GM13976 (cell line): ENCODE measurements at regions not wholly inside any gene's neighbourhood (a gene's known extent, or its start where the extent isn't known, plus 50 kb on each side); places are given as distances from the start of the nearest gene placed in this dataset.

ENCODE experiments used
- DNase-seq: peaks from one replicate; pipeline ENCODE4 v3.0.0; 2012; ENCODE audit warnings: low spot score
- CTCF ChIP-seq: IDR thresholded peaks from 2 replicates; pipeline ENCODE4 v1.5.1; 2012; ENCODE audit warnings: borderline replicate concordance, mild to moderate bottlenecking; ENCODE audit not compliant: insufficient read depth; ENCODE audit errors: extremely low read depth, missing control alignments, control extremely low read depth
- in situ Hi-C: fragments of 300-500 bp; cut with MboI; formaldehyde crosslinking; loops from one replicate; pipeline ENCODE4 v1.12.0; 2022; ENCODE audit warnings: low sequenced_read_pairs, mixed read lengths, inconsistent platforms; ENCODE audit not compliant: unreplicated experiment

DNA sequence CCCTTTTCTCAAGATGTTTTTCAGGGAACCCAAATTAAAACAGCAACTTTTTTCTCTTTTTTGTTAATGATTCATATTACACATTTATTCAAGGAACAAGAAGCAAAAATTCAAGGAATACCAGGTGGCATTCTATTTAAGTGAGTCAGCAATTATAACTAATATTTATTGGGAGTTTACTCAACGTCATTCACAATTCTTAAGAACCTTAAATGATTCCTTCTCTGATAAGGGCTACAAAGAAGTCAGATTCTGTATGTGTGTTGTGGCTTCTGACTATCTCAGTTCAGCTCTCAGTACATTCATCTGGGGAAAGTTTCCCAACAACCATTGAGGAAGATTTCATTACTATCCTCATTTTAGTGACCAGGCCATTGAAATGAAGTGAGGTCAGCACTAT, 470.7 kb upstream of the AKR1E2 start:
- DNase-seq = no peak
- in situ Hi-C loops = no loop called here
- TF ChIP-seq CTCF = no peak

GRCh38 chr10:4354382-4354812, 471.6 kb upstream of the AKR1E2 start:
- DNase-seq = no peak
- in situ Hi-C loops = no loop called here
- no peak for TF ChIP-seq CTCF

DNA sequence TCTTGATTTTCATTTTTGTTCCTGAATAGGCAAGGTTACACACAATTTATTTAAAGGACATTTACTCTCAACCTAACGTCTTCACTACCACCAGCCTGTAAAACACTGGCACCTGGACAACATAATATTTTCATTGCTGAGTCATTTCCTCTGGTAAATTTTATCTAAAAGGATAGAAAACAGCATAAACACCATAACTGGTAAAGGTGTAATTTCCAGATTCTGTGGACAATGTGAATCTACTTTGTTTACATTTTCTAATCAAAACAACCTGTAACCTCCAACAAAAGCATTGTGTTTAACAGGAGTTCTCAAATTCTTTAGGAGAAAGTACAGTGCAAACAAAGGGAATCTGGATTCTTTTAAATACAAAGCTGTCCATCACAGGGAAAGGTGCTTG, 472.0 kb upstream of the AKR1E2 start:
- DNase-seq = no peak

GRCh38 chr10:4353059-4353655, 472.9 kb upstream of the AKR1E2 start:
- no peak for DNase-seq
- no peak for TF ChIP-seq CTCF
- in situ Hi-C loops = no loop called here

More for the DNA sequence above, 472.0 kb upstream of the AKR1E2 start:
- no peak for TF ChIP-seq CTCF
- in situ Hi-C loops = no loop called here

GRCh38 chr10:4352414-4352961, 473.5 kb upstream of the AKR1E2 start:
- no peak for TF ChIP-seq CTCF
- no peak for DNase-seq
- in situ Hi-C loops = no loop called here

GRCh38 chr10:4351723-4352413, 474.1 kb upstream of the AKR1E2 start:
- no peak for TF ChIP-seq CTCF
- in situ Hi-C loops = no loop called here
- no peak for DNase-seq

- no peak for TF ChIP-seq CTCF
- in situ Hi-C loops = no loop called here
- DNase-seq = no peak
Observed at GRCh38 chr10:4347397-4347796, 478.6 kb upstream of the AKR1E2 start.
